IMR-90 (cell line): ENCODE measurements at regions not wholly inside any gene's neighbourhood (a gene's known extent, or its start where the extent isn't known, plus 50 kb on each side); places are given as distances from the start of the nearest gene placed in this dataset.

ENCODE experiments used
- ATAC-seq: fragments of 200-7000 bp; cut with Tn5 transposase; 2 replicates; pipeline ENCODE4 v1.9.1; 2020; ENCODE audit warnings: low read depth, mild to moderate bottlenecking, moderate library complexity
- BruUV-seq: library from RNA; stranded (reverse); fragments of 400-500 nt; replicated peaks from 2 replicates; lab custom pipeline; 2021; lab: Mats Ljungman, UMichigan
- CTCF ChIA-PET: fragments of 300-600 bp; formaldehyde crosslinking; extraction: SDS; loops from one replicate; lab custom pipeline; 2021; ENCODE audit warnings: antibody characterized with exemption; lab: Yijun Ruan, JAX
- POLR2A ChIA-PET: fragments of 300-600 bp; sonication (Branson Sonifier 250); formaldehyde crosslinking; loops from one replicate; lab custom pipeline; 2022; ENCODE audit warnings: antibody characterized with exemption; ENCODE audit not compliant: unreplicated experiment; lab: Charles Lee
- DNase-seq: peaks from one replicate; pipeline ENCODE4 v3.0.0; 2013
- H2AFZ ChIP-seq: replicated peaks from 2 replicates; pipeline ENCODE3; 2013; ENCODE audit warnings: low read length, mild to moderate bottlenecking; ENCODE audit not compliant: poor library complexity
- H2AK5ac ChIP-seq: 2 replicates; pipeline ENCODE4 v1.6.1; 2013; ENCODE audit warnings: low read depth, low read length, inconsistent platforms
- H2AK9ac ChIP-seq: replicated peaks from 2 replicates; pipeline ENCODE3; 2013; ENCODE audit warnings: mild to moderate bottlenecking, low read depth, low read length, moderate library complexity; ENCODE audit not compliant: poor library complexity
- H2BK120ac ChIP-seq: 2 replicates; pipeline ENCODE4 v1.6.1; 2013; ENCODE audit warnings: low read depth, low read length, inconsistent platforms
- H2BK15ac ChIP-seq: 3 replicates; pipeline ENCODE4 v1.6.1; 2013; ENCODE audit warnings: low read depth, low read length, inconsistent platforms
- H2BK20ac ChIP-seq: 2 replicates; pipeline ENCODE4 v1.6.1; 2013; ENCODE audit warnings: low read depth, mild to moderate bottlenecking, inconsistent platforms, low read length, moderate library complexity
- H2BK5ac ChIP-seq: 2 replicates; pipeline ENCODE4 v1.6.1; 2013; ENCODE audit warnings: mild to moderate bottlenecking, low read depth, low read length, inconsistent platforms; ENCODE audit not compliant: poor library complexity, severe bottlenecking
- H3K14ac ChIP-seq: replicated peaks from 2 replicates; pipeline ENCODE4 v1.6.1; 2013; ENCODE audit warnings: low read depth, low read length, inconsistent platforms
- H3K18ac ChIP-seq: 2 replicates; pipeline ENCODE4 v1.6.1; 2013; ENCODE audit warnings: low read depth, low read length, control low read depth
- H3K23ac ChIP-seq: 2 replicates; pipeline ENCODE4 v1.6.1; 2013; ENCODE audit warnings: low read depth, low read length, inconsistent platforms
- H3K27ac ChIP-seq: 2 replicates; pipeline ENCODE4 v1.5.1; 2013; ENCODE audit warnings: mild to moderate bottlenecking, control low read depth, low read length; ENCODE audit not compliant: insufficient read depth
- H3K27me3 ChIP-seq: 2 replicates; pipeline ENCODE4 v1.6.1; 2013; ENCODE audit warnings: low read length; ENCODE audit not compliant: control insufficient read depth, insufficient read depth
- H3K36me3 ChIP-seq: 2 replicates; pipeline ENCODE4 v1.6.1; 2013; ENCODE audit warnings: low read length, mixed read lengths; ENCODE audit not compliant: control insufficient read depth, insufficient read depth
- H3K4ac ChIP-seq: 2 replicates; pipeline ENCODE4 v1.6.1; 2013; ENCODE audit warnings: low read depth, low read length, inconsistent platforms
- H3K4me1 ChIP-seq: 2 replicates; pipeline ENCODE4 v1.6.1; 2013; ENCODE audit warnings: low read length, mixed read lengths; ENCODE audit not compliant: control insufficient read depth, insufficient read depth
- H3K4me2 ChIP-seq: 2 replicates; pipeline ENCODE4 v1.6.1; 2013; ENCODE audit warnings: low read depth, mild to moderate bottlenecking, control low read depth, low read length, moderate library complexity
- H3K4me3 ChIP-seq: 2 replicates; pipeline ENCODE4 v1.5.1; 2013; ENCODE audit warnings: low read depth, mild to moderate bottlenecking, control low read depth, low read length, moderate library complexity; ENCODE audit not compliant: insufficient read depth
- H3K56ac ChIP-seq: 2 replicates; pipeline ENCODE4 v1.6.1; 2013; ENCODE audit warnings: low read length, inconsistent platforms; ENCODE audit not compliant: insufficient read depth; ENCODE audit errors: extremely low read depth
- H3K79me1 ChIP-seq, 2 experiments: 2 replicates each; pipeline ENCODE4 v1.6.1; 2013; ENCODE audit warnings: low read length in 2 of 2, inconsistent platforms in 1 of 2, low read depth in 1 of 2
- H3K9ac ChIP-seq: 2 replicates; pipeline ENCODE4 v1.6.1; 2013; ENCODE audit warnings: low read depth, low read length, control low read depth
- H3K9me1 ChIP-seq: 2 replicates; pipeline ENCODE4 v1.6.1; 2013; ENCODE audit warnings: low read length, inconsistent platforms; ENCODE audit not compliant: insufficient read depth
- H3K9me3 ChIP-seq: 2 replicates; pipeline ENCODE4 v1.6.1; 2013; ENCODE audit warnings: low read length; ENCODE audit not compliant: control insufficient read depth, insufficient read depth
- H4K20me1 ChIP-seq: 2 replicates; pipeline ENCODE4 v1.6.1; 2013; ENCODE audit warnings: low read length, inconsistent platforms; ENCODE audit not compliant: insufficient read depth
- H4K5ac ChIP-seq: 2 replicates; pipeline ENCODE4 v1.6.1; 2013; ENCODE audit warnings: mild to moderate bottlenecking, low read depth, low read length, control low read depth
- H4K8ac ChIP-seq, 2 experiments: 2 replicates each; pipeline ENCODE4 v1.6.1; 2013; ENCODE audit warnings: low read depth in 2 of 2, low read length in 2 of 2, control low read depth in 1 of 2, inconsistent platforms in 1 of 2
- H4K91ac ChIP-seq: 2 replicates; pipeline ENCODE4 v1.6.1; 2013; ENCODE audit warnings: low read depth, low read length, inconsistent platforms; ENCODE audit not compliant: insufficient read depth
- BHLHE40 ChIP-seq: fragments of 150-350 bp; IDR thresholded peaks from 2 replicates; pipeline ENCODE4 v1.6.1; 2016; ENCODE audit warnings: mild to moderate bottlenecking, low read depth, low read length
- CEBPB ChIP-seq: IDR thresholded peaks from 2 replicates; pipeline ENCODE4 v1.6.1; 2012; ENCODE audit warnings: low read depth, low read length, improper control_type of control experiment
- CHD1 ChIP-seq: IDR thresholded peaks from 2 replicates; pipeline ENCODE4 v1.6.1; 2012; ENCODE audit warnings: low read depth, low read length, improper control_type of control experiment
- CTCF ChIP-seq: conservative IDR thresholded peaks from 2 replicates; pipeline ENCODE4 v1.5.1; 2012; ENCODE audit warnings: mild to moderate bottlenecking, low read depth, low read length, improper control_type of control experiment
- ELK1 ChIP-seq: fragments of 150-350 bp; IDR thresholded peaks from 2 replicates; pipeline ENCODE4 v1.6.1; 2016; ENCODE audit warnings: low read depth, mild to moderate bottlenecking, low read length, moderate library complexity, borderline replicate concordance
- FOS ChIP-seq: fragments of 150-350 bp; IDR thresholded peaks from 2 replicates; pipeline ENCODE4 v1.6.1; 2016; ENCODE audit warnings: low read depth, low read length
- MAFK ChIP-seq: IDR thresholded peaks from 2 replicates; pipeline ENCODE4 v1.6.1; 2012; ENCODE audit warnings: low read depth, low read length, improper control_type of control experiment
- MXI1 ChIP-seq: IDR thresholded peaks from 2 replicates; pipeline ENCODE4 v1.6.1; 2012; ENCODE audit warnings: low read depth, mild to moderate bottlenecking, low read length, moderate library complexity, borderline replicate concordance
- NFE2L2 ChIP-seq: fragments of 150-350 bp; IDR thresholded peaks from 2 replicates; pipeline ENCODE4 v1.6.1; 2016; ENCODE audit warnings: low read depth, mild to moderate bottlenecking, low read length
- RAD21 ChIP-seq: IDR thresholded peaks from 2 replicates; pipeline ENCODE4 v1.6.1; 2012; ENCODE audit warnings: low read length, improper control_type of control experiment
- RCOR1 ChIP-seq: IDR thresholded peaks from 2 replicates; pipeline ENCODE4 v1.6.1; 2012; ENCODE audit warnings: mild to moderate bottlenecking, low read length, improper control_type of control experiment; ENCODE audit not compliant: insufficient replicate concordance
- RFX5 ChIP-seq: IDR thresholded peaks from 2 replicates; pipeline ENCODE4 v1.8.0; 2012; ENCODE audit warnings: low read depth, mild to moderate bottlenecking, low read length, moderate library complexity
- SMC3 ChIP-seq: fragments of 150-350 bp; IDR thresholded peaks from 2 replicates; pipeline ENCODE4 v1.6.1; 2016; ENCODE audit warnings: low read depth, mild to moderate bottlenecking, antibody characterized with exemption, low read length, moderate library complexity
- USF2 ChIP-seq: fragments of 150-350 bp; IDR thresholded peaks from 2 replicates; pipeline ENCODE4 v1.6.1; 2017; ENCODE audit warnings: mild to moderate bottlenecking, antibody characterized with exemption, low read length, low read depth
- dilution Hi-C: fragments of 300-500 bp; cut with HindIII; formaldehyde crosslinking; loops from one replicate; pipeline ENCODE4 v1.14.3; 2018; ENCODE audit warnings: low sequenced_read_pairs; ENCODE audit not compliant: unreplicated experiment
- in situ Hi-C: fragments of 300-500 bp; cut with MboI; formaldehyde crosslinking; loops from 3 replicates; pipeline ENCODE4 v1.14.3; 2019; ENCODE audit warnings: low sequenced_read_pairs, inconsistent platforms, mixed read lengths
- intact Hi-C: fragments of 100-400 bp; cut with micrococcal nuclease; formaldehyde crosslinking; loops from 2 replicates; pipeline ENCODE4 v1.10.0; 2022

- H3K4me2 ChIP-seq, result no peak overlapping the region
- no peaks in the 10 kb centered on the region for H3K79me1 ChIP-seq
- no peak overlapping the region for H2BK120ac ChIP-seq
- H3K56ac ChIP-seq, result no peak overlapping the region
- H3K4me1 ChIP-seq, result peaks cover 2% of the 10 kb centered on the region; the same call in 1 of the 2 replicates
- H3K36me3 ChIP-seq, result no peaks in the 10 kb centered on the region
- H3K27ac ChIP-seq, result no peak overlapping the region
- no peak overlapping the region for H2AK5ac ChIP-seq
- TF ChIP-seq RCOR1, result no peak
- no peak for TF ChIP-seq RAD21
- TF ChIP-seq NFE2L2, result no peak
- TF ChIP-seq SMC3, result no peak
- TF ChIP-seq RFX5, result no peak
- no peak for TF ChIP-seq BHLHE40
- TF ChIP-seq MAFK, result no peak
- TF ChIP-seq CTCF, result no peak
- TF ChIP-seq CEBPB, result no peak
- TF ChIP-seq FOS, result no peak
- TF ChIP-seq CHD1, result no peak
- no peak for TF ChIP-seq MXI1
- no peak for TF ChIP-seq USF2
- no peak for TF ChIP-seq ELK1
- dilution Hi-C loops, result no loop called here
- H2BK15ac ChIP-seq, result no peak overlapping the region
- H3K14ac ChIP-seq, result no peak overlapping the region
- ChIA-PET CTCF (interaction anchor here (0.9 kb wide), 1 partner anchor 33 kb away, joined by 3 read pairs; no protein-coding TSS in a partner anchor), POLR2A (interaction anchor here (0.6 kb wide), 1 partner anchor 27 kb away, joined by 3 read pairs; no protein-coding TSS in a partner anchor)
- ATAC-seq (no peak), DNase-seq (no peak)
- no peak overlapping the region for H3K9ac ChIP-seq
- H4K91ac ChIP-seq, result no peak overlapping the region
- H3K4ac ChIP-seq, result no peak overlapping the region
- H3K18ac ChIP-seq, result peak overlapping the region; percentile 57; the same call in 1 of the 2 replicates
- no peak overlapping the region for H3K4me3 ChIP-seq
- H2BK5ac ChIP-seq, result no peak overlapping the region
- H3K27me3 ChIP-seq, result no peaks in the 10 kb centered on the region
- intact Hi-C loops, result no loop called here
- no peak overlapping the region for H3K23ac ChIP-seq
- H4K8ac ChIP-seq, result no peak overlapping the region
- no peaks in the 10 kb centered on the region for H3K9me3 ChIP-seq
- no peaks in the 10 kb centered on the region for H4K20me1 ChIP-seq
- in situ Hi-C loops, result loop anchor here (25.0 kb wide), 1 partner anchor 105 kb away; the partner anchor contains the start of gene STK17B
- no TSS peak for BruUV-seq
- H3K9me1 ChIP-seq, result no peaks in the 10 kb centered on the region; the same call in 1 of the 2 replicates
- no peak overlapping the region for H2AFZ ChIP-seq
- H2AK9ac ChIP-seq, result no peak overlapping the region
- H4K5ac ChIP-seq, result peak overlapping the region; percentile 11; the same call in 1 of the 2 replicates
- H2BK20ac ChIP-seq, result no peak overlapping the region
Observed at GRCh38 chr2:196266855-196267254, 95.5 kb upstream of the STK17B start.
